Limb (tissue), 2 donors: ENCODE measurements at regions not wholly inside any gene's neighbourhood (a gene's known extent, or its start where the extent isn't known, plus 50 kb on each side); places are given as distances from the start of the nearest gene placed in this dataset.
"Not testable (repeated sequence)": the region's sequence is repeated elsewhere in the genome, so short reads cannot be mapped to it uniquely, and the experiment has no call there.

ENCODE experiments used
- DNase-seq, 2 donors: peaks; one replicate each; pipeline ENCODE4 v3.0.0-alpha.2; 2016; ENCODE audit errors: extremely low spot score in 2 of 2

DNA sequence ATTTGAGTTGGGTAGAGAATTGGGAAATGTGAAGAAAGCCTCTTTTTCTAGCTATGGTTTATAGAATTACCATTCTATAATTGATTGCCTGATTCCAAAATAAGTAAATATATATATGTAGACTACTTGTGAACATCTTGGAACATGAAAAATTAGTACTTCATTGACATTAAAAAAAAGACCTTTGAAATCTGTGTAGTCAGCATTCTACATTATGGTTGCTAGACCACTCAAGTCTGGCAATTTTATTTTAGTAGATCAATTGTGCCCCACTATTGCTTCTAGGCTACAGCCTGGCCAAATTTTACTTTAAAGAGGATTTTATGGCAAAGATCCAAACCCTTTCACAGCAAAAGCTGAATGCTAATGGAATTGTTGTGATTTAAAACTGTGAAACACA, 279.8 kb downstream of the IKZF2 start:
- no peak for DNase-seq

DNA sequence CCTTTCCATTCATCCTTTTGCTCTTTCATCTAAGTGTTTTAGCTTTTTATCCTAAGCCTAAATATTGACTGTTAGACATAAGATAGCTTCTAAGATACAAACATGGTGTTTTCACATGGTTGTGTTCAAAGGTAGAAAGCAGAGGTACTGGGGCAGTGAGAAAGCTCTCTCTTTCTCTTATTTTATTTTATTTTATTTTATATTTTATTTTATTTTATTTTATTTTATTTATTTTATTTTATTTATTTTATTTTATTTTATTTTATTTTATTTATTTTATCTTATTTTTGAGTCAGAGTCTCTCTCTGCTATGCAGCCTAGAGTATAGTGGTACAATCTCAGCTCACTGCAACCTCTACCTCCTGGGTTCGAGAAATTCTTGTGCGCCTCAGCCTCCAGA, 287.2 kb downstream of the IKZF2 start:
- DNase-seq = no peak

DNA sequence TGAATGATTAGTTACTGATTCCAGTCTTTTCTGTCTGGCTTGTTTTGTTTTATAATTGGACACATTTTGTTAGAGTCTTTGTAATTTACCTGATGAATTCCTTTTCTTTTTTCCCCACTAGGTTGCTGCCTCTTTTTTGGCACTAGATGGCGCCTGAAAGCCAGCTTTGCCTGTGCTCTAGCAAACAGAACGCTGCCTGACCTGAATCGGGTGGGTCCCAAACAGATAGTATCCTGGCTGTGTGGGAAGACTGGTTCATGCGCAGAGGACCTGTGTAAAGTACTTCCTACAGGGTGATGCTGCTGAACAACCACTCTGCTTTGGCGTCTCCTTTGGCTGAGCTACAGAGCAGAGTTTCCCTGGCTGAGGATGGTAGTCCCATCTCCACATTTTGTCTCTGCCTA, 288.2 kb downstream of the IKZF2 start:
- DNase-seq = no peak

DNA sequence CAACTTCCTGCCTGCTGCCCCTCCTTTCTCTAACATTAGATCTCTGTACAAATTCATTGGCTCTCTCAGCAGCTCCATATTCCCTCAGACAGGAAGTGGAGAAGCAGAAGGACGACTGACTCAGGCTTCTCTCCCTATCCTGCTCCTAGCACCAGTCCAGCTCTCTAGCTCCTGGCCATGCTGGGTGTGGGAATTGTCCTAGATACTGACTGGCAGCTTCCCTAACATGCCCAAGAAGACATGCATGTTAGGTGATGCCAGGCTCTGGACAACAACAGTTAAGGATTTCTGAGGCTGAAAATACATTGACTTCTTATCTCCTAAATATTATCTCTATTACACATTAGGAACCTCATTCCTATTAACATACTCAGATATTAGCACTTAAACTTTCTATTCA, 292.9 kb downstream of the IKZF2 start:
- no peak for DNase-seq

DNA sequence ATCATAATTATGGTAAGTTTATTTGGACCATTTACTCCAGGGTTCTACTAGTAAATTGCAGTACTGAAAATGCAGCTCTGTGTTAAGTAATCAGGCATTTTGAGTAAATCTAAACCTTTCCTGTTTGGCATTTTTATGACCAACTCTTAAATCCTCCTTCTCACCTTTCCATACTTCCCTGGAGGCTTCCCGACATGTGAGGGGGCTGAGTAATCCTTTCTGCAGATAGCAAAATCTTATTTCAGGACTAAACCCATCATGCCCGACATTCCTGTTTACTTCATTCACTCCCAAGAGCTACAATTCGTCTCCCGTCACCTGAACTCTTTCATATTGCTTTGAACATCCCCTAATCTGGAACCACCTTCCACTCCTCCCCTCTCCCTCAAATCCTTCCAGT, 296.6 kb downstream of the IKZF2 start:
- no peak for DNase-seq

DNA sequence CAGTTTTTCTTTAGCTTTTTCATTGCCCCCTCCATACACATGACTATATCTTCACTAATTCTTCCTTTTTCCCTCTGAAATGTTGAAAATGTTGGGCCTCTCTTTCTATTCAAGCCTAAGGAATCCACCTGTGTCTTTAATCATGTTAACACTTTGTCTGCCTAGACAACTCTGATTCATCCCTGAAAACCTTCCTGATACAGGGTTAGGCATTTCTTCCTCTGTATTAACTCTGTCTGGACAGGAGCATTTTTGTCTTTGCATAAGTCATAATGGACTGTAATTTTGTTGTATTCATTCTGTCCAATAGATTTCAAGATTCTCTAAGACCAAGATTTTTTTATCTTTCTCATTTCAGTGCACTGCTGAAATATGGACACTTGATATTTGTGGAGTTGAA, 297.3 kb downstream of the IKZF2 start:
- no peak for DNase-seq

DNA sequence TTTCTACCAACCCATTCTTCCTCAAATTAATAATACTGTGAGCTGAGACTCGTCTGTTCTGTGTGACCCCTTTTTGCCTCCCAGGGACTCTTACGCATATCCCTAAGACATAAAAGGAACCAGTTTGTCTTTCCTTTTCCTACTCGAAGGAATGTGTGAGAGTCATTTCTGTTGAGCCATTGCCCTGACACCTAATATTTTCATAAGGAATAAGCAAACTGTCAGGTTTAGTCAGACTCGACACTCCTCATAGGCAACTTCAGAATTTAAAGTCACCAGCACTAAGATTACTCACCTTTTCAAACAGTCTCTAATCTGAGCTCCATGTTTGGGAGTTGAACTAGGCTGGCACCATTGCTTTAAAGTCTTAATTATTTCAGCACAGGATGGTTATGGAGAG, 305.5 kb downstream of the IKZF2 start:
- DNase-seq = no peak

DNA sequence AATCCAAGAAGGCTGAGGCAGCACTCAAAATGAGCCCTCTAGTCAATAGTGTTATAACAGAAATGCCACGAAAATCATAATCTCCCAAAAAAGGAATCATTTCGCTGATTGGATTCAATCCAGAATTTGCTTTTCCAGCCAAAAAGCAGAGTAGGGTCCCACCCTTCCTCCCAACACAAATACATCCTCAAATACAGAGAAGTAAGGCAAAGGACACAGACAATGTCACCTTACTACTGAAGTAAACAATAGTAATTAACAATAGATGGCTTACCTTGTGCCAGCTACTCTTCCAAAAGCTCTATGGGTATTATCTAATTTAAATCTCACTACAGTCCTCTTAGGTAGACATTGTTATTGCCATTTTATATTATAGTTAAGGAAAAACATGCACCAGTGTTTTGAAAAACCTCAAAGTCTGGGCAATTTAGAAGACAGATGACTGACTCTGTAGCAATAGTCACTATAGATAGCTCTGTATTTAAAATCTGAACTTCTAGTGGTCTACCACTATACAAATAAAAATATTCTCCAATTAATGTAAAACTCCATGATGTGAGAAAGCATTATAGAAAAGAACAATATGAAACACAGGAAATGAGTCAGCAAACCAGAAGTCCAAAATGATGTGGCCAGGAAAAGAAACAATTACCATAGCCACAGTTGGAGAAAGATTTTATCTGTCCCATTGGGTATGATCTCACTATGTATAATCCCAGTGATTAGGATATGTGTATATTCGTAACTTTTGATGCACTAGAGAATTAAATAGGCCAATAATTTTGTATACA, 305.0 kb upstream of the ERBB4 start:
- DNase-seq = no peak

DNA sequence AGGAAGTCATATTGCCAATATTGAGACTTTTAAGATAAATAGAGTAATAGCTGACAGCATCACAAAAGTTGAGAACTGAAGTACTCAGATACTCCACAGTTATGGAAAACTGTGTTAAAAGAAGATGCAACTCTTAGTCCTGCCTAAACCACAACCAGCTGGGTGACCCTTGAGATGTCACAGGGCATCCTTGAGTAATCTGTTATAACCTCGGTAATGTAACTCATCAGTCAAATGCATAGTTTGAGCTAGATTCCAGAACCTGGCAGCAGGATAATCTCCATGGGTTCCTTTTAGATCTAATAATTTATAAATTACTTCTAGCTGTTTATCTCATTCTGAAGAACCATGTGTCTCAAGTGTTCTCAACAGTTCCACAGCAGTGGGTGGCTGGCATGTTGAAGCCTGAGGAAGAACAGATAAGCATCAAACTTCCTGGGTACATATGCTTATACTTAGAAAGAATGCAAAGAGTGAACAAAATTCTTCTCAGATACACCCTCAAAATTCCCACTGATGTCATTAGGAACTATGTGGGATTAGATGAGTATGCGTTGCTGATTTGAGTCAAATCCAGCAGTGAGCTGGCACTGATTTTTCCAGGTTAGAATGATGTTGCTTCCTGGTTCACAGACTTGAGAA, 304.1 kb upstream of the ERBB4 start:
- DNase-seq = no peak

DNA sequence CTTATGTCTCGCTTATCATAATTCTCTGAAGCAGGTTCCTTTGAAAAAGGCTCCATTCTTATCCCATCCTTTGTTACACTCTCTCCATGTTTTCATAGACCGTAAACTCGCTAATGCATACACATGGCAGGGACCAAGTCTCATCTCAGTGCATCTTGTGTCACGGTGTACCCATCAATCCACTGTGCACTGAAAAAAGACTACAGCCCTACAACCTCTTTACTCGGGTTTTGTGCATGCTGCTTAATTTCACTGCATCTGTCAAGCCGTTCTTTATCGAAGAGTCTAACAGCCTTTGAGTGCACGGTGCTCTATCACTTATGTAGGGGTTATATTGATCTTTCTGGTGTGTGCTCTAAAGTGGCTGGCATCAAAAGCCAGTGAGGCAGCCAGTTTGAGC, 302.9 kb upstream of the ERBB4 start:
- no peak for DNase-seq

DNA sequence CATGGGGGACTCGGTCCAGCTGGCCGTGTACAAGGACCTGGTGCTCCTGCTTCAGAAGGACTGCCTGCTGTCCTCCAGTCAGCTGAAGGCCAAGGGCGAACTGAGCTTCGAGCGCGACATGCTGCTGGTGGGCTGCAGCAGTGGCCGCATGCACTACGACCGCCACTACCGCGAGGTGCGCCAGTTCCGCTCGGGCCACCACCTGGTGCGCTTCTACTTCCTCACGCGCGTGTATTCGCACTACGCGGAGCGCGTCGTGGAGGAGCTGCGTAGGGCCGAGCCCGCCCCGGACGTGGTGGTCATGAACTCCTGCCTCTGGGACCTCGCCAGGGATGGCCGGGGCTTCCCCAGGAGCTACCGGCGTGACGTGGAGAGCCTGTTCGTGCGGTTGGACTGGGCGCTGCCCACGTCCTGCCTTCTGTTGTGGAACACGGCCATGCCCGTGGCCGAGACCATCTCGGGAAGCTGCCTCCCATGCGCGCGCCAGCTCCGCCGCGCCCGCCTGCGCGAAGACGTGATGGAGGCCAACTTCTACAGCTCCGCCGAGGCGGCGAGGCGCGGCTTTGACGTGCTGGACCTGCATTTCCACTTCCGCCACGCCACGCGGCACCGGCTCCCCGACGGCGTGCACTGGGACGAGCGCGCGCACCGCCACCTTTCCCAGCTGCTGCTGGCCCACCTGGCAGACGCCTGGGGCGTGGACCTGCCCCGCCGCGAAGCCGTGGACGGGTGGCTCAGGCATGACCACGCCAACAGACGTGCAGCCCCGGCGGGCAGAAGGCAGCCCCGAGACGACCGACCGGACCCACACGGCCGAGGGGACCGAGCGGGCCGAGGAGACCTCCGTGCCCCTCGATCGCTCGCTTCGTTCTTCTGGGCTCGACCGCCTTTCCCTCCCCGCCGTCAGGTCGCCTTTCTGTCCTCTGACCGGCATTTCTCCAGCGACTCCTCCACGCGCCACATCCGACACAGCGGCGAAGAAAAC, 293.9 kb upstream of the ERBB4 start:
- no peak for DNase-seq

DNA sequence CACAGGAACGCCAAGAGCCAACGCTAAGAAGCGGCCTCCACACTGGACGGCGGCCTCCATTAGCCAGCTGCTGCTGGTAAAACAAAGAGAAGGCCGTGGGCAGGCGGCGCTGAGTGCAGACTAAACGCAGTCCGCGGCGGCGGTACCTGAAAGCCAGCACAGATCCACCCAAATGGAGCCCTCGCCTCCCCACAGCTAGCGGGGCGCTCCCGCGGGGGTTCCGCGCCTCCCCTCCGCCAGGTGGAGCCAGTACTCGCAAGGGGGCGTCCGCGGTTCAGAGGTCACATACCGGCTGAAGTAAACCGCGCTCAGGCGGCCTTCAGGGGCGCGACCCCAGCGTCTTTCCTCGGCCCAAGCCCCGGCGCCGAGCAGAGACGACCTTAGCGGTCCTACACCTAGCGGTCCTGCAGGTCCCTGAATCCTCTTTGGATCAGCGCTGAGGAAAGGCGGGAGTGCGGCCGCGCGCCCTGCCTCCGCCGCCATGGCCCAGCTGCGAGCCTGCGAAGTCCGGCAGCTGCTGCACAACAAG, 293.1 kb upstream of the ERBB4 start:
- peak in 1 of 2 donors; percentile 29 for DNase-seq

DNA sequence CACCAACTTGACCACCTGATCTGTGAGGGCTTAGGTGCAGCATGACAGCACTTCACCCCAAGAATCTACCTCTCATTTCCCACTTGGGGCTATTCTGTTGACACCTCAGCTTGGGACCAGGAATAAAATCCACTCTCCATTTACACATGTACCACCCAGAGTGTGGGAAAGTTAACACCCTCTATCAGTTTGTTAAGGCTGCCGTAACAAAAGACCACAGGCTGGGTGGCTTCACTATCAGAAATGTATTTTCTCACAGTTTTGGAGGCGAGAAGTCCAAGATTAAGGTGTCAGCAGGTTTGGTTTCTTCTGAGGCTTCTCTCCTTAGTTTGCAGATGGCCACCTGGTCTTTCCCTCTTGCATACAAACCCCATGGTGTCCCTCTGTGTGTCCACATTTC, 277.7 kb upstream of the ERBB4 start:
- no peak for DNase-seq

DNA sequence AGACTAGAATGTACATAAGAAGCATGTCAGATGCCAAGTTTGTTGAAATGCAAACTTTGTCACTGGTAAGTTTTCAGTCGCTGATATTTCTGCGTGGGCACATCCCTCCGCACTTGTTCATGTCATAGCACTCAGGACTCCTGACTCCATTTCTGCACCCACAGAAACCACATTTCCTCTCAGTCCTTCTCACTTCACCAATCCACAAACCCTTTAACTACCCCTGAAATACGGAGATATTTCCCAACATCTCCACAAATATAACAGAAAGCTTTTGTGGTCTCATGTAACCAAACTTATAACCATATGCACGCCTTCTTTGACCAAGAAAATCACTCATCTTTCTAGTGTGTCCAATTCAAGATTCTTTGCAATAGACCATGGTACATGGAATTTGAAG, 276.9 kb upstream of the ERBB4 start:
- DNase-seq = no peak

DNA sequence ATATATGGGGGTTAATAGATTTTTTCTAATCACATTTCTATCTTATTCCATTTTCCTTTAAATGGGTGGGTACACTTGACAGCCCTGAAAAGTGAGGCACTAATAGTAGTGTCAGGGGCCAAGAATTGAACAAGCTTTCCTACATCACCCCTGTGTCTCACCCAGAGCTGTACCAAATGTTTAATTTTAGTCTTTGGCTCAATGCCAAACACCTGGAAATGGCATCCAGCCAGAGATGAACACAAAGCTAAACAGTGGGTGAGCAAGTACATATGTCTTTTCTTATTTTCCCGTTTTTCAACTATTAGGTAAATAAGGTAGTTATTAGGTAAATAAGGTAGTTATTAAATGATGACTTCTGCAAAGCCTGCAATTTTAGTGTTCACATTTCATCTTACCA, 276.3 kb upstream of the ERBB4 start:
- DNase-seq = no peak

DNA sequence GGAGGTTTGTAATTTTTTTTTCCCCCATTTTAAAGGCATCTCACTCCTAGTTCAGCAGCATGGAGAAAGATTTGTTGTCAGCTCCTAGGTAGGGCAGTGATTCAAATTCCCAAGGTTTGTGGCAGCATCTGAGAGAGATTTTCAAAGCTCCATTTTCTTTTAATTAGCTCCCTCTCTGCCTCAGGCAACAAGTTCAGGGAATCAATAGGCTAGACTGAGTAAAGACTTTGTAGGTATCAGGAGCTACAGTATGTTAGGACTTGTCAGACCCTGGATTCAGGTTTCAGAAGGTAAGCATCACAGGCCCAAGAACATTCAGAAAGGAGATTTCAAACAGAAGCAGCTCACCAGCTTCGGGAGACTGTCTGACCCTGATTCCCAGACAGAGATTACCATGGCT, 273.3 kb upstream of the ERBB4 start:
- DNase-seq = no peak

DNA sequence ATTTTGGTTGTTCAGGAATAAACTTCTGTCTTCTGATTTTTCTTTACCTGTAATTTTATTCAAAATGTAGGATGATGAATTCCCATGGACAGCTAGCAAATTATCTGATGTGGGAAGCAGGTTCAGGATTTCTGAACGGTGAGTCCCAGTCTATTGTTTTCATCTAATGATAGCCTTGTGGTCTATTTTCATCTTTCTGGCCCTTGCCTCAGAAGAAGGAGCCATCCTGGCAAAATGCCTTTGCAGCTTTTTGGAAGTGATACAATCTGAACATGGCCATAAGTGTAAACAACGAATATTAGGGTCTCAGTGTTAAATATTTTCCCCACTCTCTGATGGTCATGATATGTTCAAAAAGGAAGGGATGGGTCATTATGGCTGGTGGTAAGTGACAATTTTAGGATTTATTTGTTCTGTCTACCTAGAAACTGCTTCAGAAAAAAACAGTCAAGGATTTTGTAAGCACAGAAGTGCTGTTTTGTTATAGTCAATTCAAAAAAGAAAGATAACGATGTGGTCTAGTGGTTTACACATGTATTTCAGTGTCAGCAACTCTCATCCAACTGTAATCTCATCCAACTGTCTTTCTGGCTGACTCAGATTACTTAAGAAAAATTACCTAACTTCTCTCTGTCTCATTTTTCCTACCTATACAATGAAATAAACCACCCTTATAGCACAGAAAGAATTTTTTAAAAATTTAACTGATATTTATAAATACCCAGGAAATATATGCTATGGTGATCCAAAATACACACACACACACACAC, 272.6 kb upstream of the ERBB4 start:
- DNase-seq = no peak

DNA sequence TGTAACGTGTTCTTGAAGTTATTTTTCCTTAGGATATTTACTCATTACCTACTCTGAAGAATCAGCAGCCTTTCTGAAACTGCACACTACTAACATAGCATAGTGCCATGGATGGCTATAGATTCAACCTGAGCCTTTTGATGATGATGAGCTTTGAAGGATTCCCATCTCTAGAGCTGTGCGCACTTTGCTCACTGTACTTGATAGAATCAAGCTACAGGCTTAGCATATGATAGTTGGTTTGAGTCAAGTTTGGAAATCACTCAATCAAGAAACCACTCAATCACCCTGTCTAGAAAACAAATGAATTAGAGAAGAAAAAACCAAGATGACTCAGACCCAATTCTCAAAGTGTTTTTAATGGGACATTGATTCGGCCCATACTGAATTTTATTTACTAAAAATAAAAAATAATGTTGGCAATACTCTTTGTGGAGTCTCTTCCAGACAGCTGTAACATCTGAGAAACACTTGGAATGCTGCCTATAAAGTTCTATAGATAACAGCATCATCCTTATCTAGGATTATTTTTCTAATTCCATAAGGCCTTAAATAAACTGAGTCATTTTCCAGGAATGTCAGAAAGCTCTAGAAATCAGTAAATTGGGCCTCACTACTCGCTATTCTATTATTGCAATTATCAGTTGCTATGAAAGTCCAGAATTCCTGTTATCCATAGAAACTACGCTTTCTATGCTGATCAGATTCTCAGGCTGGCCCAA, 259.0 kb upstream of the ERBB4 start:
- DNase-seq = no peak

DNA sequence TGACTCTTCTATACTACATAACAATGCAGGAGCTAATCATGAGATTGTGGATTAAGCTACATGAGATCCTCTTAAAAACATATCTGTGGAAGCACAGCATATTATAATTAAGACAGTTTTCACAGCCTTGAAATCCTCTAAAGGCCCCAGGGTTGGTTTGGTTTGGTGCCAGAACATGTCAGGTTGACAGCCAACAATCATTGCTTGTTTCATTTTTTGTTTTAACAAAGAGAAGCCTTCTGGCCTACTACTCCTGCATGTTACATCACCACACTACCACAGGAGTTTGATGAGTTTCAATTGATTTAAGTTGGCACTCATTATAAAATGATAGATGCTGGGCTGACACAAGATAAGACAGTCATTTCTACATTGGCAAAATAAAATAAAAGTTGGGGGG, 255.9 kb upstream of the ERBB4 start:
- DNase-seq = no peak

DNA sequence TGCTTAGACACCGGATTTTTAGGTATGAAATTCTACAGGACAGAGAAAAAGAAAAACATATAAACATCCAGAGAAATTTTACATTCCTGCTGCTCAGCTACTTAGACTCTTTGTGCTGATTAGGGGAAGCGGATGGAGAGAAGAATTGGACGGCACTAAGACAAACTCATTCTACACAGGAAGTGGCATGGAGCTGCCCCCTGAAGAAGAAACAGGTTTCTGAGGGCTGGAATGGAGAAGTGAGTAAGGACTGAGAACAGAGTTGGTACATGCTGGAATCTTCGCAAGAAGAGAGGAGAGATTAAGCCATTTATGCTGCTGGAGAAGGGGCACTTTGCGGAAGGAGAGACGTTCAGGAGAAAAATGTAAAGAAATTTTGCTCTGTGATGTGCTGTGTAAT, 253.0 kb upstream of the ERBB4 start:
- DNase-seq = no peak

DNA sequence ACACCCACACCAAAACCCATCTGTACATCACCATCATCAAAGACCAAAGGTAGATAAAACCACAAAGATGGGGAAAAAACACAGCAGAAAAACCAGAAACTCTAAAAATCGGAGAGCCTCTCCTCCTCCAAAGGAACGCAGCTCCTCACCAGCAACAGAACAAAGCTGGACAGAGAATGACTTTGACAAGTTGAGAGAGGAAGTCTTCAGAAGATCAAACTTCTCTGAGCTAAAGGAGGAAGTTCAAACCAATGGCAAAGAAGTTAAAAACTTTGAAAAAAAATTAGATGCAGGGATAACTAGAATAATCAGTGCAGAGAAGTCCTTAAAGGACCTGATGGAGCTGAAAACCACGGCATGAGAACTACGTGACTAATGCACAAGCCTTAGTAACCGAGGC, 247.5 kb upstream of the ERBB4 start:
- not testable (repeated sequence) for DNase-seq
